DMS153 treated with DMSO at 0.1 percent for 48 hours (cell line): ENCODE measurements at regions not wholly inside any gene's neighbourhood (a gene's known extent, or its start where the extent isn't known, plus 50 kb on each side); places are given as distances from the start of the nearest gene placed in this dataset.
"Not testable (repeated sequence)": the region's sequence is repeated elsewhere in the genome, so short reads cannot be mapped to it uniquely, and the experiment has no call there.

ENCODE experiments used
- DNase-seq: peaks from one replicate; lab custom pipeline; 2025; ENCODE audit not compliant: unreplicated experiment; lab: John Stamatoyannopoulos, UW

GRCh38 chr7:135872861-135873260 is 104.3 kb downstream of the MTPN start:
- DNase-seq, result not testable (repeated sequence)

- no peak for DNase-seq
These were observed 114.2 kb upstream of the FAM180A start for GRCh38 chr7:135862586-135863340.

- DNase-seq, result no peak
These were observed 110.9 kb upstream of the FAM180A start for GRCh38 chr7:135859538-135859937.

- DNase-seq, result no peak
These were observed 110.2 kb upstream of the FAM180A start for GRCh38 chr7:135858851-135859250.

- no peak for DNase-seq
These were observed 109.8 kb upstream of the FAM180A start for GRCh38 chr7:135858379-135858778.

- DNase-seq, result no peak
These were observed 109.1 kb upstream of the FAM180A start for GRCh38 chr7:135857519-135858274.

GRCh38 chr7:135856356-135857144 is 107.9 kb upstream of the FAM180A start:
- no peak for DNase-seq

GRCh38 chr7:135855846-135856245 is 107.2 kb upstream of the FAM180A start:
- no peak for DNase-seq

GRCh38 chr7:135853499-135853898 is 104.9 kb upstream of the FAM180A start:
- DNase-seq, result no peak

- DNase-seq, result no peak
These were observed 104.4 kb upstream of the FAM180A start for GRCh38 chr7:135853008-135853407.

GRCh38 chr7:135847242-135847641 is 98.6 kb upstream of the FAM180A start:
- no peak for DNase-seq

GRCh38 chr7:135846339-135846738 is 97.7 kb upstream of the FAM180A start:
- no peak for DNase-seq

- DNase-seq, result no peak
These were observed 96.9 kb upstream of the FAM180A start for GRCh38 chr7:135845415-135846075.

- DNase-seq, result no peak
These were observed 96.3 kb upstream of the FAM180A start for GRCh38 chr7:135844903-135845302.

GRCh38 chr7:135843214-135843613 is 94.6 kb upstream of the FAM180A start:
- DNase-seq, result no peak

- DNase-seq, result no peak
These were observed 94.0 kb upstream of the FAM180A start for GRCh38 chr7:135842446-135843179.

- DNase-seq, result no peak
These were observed 92.0 kb upstream of the FAM180A start for GRCh38 chr7:135840591-135840990.

GRCh38 chr7:135837675-135838074 is 89.1 kb upstream of the FAM180A start:
- no peak for DNase-seq

- no peak for DNase-seq
These were observed 85.7 kb upstream of the FAM180A start for GRCh38 chr7:135834266-135834665.

- no peak for DNase-seq
These were observed 85.0 kb upstream of the FAM180A start for GRCh38 chr7:135833642-135834041.
